Fibroblast of villous mesenchyme (primary cell): ENCODE measurements at regions not wholly inside any gene's neighbourhood (a gene's known extent, or its start where the extent isn't known, plus 50 kb on each side); places are given as distances from the start of the nearest gene placed in this dataset.
A peak's percentile ranks its signal among the peaks of the same experiment; 100 is the strongest.

Experiments
- DNase-seq: peaks from one replicate; pipeline ENCODE4 v3.0.0-alpha.2; 2010; ENCODE audit warnings: low read depth
- H3K4me3 ChIP-seq: 2 replicates; pipeline ENCODE4 v1.5.1; 2011; ENCODE audit warnings: low read depth, mild to moderate bottlenecking, low read length
- TF ChIP-seq, protein P1 (sequence below): IDR thresholded peaks from 2 replicates; pipeline ENCODE4 v1.5.1; 2012; ENCODE audit warnings: low read depth, mild to moderate bottlenecking, low read length; ENCODE audit not compliant: insufficient read depth

DNA sequence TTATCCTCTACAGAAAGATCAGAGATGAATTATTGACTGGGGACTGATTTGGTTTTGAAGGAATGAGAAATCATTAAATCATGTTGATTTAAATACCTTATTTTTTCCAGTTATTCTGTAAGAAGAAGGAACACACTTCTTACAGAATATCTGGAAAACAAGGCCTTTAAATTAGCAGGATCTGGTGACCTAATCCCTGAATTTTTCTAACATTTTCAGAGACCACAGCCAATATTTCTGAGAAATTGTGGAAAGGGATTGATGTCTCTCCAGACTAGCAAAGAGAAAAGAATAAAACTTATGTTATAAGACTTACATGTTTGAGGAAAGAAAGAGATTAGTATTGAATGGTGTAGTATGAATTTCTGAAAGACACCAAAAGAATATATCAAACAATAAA is 104.0 kb downstream of the KCNE4 start:
- DNase-seq = no peak
- TF ChIP-seq, protein P1, sequence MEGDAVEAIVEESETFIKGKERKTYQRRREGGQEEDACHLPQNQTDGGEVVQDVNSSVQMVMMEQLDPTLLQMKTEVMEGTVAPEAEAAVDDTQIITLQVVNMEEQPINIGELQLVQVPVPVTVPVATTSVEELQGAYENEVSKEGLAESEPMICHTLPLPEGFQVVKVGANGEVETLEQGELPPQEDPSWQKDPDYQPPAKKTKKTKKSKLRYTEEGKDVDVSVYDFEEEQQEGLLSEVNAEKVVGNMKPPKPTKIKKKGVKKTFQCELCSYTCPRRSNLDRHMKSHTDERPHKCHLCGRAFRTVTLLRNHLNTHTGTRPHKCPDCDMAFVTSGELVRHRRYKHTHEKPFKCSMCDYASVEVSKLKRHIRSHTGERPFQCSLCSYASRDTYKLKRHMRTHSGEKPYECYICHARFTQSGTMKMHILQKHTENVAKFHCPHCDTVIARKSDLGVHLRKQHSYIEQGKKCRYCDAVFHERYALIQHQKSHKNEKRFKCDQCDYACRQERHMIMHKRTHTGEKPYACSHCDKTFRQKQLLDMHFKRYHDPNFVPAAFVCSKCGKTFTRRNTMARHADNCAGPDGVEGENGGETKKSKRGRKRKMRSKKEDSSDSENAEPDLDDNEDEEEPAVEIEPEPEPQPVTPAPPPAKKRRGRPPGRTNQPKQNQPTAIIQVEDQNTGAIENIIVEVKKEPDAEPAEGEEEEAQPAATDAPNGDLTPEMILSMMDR = no peak
- H3K4me3 ChIP-seq = no peak overlapping the region

DNA sequence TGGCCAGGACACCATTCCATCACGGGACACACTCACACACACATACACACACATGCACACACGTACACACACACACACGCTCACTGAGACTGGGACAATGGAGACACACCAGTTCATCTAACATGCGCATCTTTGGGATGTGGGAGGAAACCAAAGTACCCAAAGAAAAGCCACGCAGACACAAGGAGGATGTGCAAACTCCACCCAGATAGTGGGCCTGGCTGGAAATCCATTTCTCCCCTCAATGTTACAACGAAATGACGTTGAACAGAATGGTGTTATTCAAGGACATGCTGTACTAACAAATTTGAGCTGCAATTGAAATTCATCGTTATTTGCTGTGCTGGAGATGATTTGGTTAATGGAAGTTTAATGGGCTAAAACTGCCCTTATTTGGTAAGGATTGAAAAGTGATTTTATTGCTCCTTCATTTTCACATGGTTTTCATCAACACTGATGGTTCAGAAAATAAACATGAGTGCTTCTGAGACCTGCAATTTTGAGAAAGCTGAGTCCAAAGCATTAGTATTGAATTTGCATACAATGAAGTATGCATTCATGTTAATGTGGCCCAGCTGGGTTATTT is 110.0 kb downstream of the KCNE4 start:
- no peak overlapping the region for H3K4me3 ChIP-seq
- TF ChIP-seq, protein P1 = no peak
- DNase-seq = peak; percentile 3

DNA sequence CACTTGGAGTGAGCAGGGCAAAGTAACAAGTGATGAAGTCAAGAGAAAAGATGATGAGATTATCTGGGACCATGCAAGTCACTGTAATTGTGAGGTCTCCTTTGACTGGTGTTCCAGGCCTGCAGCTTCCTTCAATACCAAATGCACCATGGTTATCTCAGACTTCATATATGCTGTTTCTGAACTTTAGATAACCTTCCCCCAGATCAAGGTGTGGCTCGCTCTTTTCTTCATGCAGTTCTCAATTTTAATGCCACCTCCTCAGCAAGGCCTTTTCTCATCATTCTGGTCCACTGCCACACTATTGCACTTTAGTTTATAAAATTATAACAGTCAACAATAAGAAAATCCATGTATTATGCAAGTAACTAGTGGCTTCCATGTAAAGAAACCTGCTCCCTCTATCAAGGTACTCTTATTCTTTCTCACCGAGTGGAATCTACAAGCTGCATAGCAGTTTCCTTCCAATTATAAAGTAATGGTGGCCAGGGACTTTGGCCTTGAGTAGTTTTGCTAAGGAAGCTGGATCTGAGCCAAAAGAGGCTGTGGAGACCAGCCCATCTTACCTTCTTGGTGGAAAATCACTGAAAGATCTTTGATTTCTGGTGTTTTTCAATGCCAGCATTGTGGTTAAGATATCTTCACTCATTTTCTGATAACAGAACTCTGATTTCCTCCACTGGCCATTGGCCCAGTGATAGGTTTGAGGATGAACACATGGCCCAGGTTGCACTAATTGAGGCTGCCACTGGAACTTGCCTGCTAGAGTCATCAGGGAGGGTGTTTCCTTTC is 113.6 kb downstream of the KCNE4 start:
- TF ChIP-seq, protein P1 = no peak
- H3K4me3 ChIP-seq = no peak overlapping the region
- DNase-seq = no peak

DNA sequence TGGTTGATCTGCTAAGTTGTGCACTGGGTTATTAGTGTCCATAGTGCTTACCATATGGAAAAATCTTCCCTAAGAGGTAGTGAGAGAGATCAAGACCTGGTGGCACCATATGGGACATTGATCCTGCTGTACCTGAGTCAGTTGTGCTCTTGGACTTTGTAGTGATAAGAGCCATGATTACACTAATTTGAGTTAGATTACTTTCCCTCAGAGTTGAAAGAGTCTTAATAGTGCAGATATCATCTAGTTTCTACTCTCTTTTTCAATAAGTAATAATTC is 114.2 kb downstream of the KCNE4 start:
- H3K4me3 ChIP-seq = no peak overlapping the region
- TF ChIP-seq, protein P1 = no peak
- no peak for DNase-seq

DNA sequence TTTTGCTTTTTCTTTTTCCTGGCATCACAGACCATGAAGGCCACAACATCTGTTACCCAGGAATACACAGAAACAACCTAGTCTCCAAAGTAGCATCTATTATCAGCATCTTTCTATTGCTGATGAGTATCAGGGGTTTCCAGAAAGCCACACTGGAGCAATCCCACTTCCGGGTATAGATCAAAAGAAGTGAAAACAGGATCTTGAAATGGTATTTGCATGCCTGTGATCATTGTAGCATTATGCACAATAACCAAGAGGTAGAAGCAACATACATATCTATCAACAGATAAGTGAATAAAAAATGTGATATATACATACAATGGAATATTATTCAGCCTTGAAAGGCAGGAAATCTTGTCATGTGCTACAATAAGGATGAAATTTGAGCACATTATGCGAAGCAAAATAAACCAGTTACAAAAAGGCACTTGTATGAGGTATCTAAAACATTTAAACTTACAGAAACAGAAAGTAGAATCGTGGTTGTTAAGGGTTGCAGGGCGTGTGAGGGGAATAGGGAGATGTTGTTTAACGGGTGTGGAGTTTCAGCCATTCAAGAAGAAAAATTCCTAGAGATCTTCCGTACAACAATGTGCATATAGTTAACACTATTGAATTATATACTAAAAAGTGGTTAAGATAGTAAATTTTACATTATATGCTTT is 115.1 kb downstream of the KCNE4 start:
- DNase-seq = no peak
- no peak overlapping the region for H3K4me3 ChIP-seq
- TF ChIP-seq, protein P1 = no peak

DNA sequence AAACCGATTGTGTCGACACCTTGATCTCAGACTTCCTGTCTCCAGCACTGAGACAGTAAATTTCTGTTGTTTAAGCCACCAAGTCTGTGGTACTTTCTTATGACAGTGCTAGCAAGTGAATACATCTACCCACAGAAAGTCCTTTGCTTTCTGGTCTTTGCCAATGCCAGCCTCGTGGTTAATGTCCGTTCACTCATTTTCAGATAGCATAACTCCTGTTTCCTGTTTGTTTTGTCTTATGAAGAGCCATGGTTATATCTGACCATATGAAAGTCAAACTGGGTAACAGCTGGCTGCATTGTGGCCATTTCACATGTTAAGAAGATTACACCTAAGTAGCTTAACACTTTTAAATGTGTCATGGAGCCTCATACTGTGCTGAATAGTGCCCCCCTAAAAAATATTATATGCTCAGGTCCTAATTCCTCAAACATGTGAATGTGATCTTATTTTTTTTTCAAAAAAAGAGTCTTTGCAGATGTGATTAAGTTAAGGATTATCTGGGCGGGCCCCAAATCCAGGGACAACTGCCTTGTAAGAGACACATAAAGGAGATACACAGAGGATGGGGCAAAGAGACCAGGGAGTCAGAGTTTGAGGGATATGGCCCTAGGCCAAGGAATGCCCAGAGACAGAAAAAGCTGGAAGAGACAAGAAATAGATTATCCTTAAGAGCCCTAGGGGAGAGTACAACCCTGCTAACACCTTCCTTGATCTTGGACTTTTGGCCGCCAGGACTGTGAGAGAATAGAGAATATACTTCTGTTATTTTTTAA is 118.0 kb downstream of the KCNE4 start:
- TF ChIP-seq, protein P1 = no peak
- H3K4me3 ChIP-seq = no peak overlapping the region
- DNase-seq = no peak
